H1 (cell line): ENCODE measurements at regions not wholly inside any gene's neighbourhood (a gene's known extent, or its start where the extent isn't known, plus 50 kb on each side); places are given as distances from the start of the nearest gene placed in this dataset.

Experiments used
- CTCF ChIA-PET: fragments of 300-600 bp; sonication (Branson Sonifier 250); formaldehyde crosslinking; loops from one replicate; lab custom pipeline; 2021; ENCODE audit not compliant: partially characterized antibody; lab: Charles Lee
- POLR2A ChIA-PET: fragments of 300-600 bp; sonication (Branson Sonifier 250); formaldehyde crosslinking; loops from one replicate; lab custom pipeline; 2021; ENCODE audit warnings: inconsistent platforms; ENCODE audit not compliant: partially characterized antibody; lab: Charles Lee
- DNase-seq, 2 experiments: peaks; one replicate each; pipeline versions ENCODE4 v3.0.0 to v3.0.0-alpha.2; 2010 to 2022; ENCODE audit warnings: low spot score in 2 of 2, low read depth in 1 of 2, mixed read lengths in 1 of 2
- FAIRE-seq: peaks from 2 replicates; lab custom pipeline; 2011; peaks lifted over from hg19 to GRCh38; lab: Jason Lieb, UNC
- H2AFZ ChIP-seq: 2 replicates; pipeline ENCODE4 v1.8.1; 2012; ENCODE audit warnings: low read length, inconsistent platforms
- H2AK5ac ChIP-seq: 2 replicates; pipeline ENCODE4 v1.6.1; 2013; ENCODE audit warnings: low read depth, low read length
- H2BK120ac ChIP-seq: replicated peaks from 2 replicates; pipeline ENCODE3; 2013; ENCODE audit warnings: low read depth, low read length, inconsistent platforms
- H2BK12ac ChIP-seq: 2 replicates; pipeline ENCODE4 v1.6.1; 2013; ENCODE audit warnings: low read depth, low read length
- H2BK15ac ChIP-seq: 2 replicates; pipeline ENCODE4 v1.6.1; 2013; ENCODE audit warnings: low read length
- H2BK20ac ChIP-seq: 2 replicates; pipeline ENCODE4 v1.6.1; 2013; ENCODE audit warnings: low read length
- H2BK5ac ChIP-seq: 2 replicates; pipeline ENCODE4 v1.6.1; 2013; ENCODE audit warnings: low read depth, low read length
- H3K14ac ChIP-seq: 2 replicates; pipeline ENCODE4 v1.6.1; 2013; ENCODE audit warnings: inconsistent platforms; ENCODE audit not compliant: insufficient read length
- H3K18ac ChIP-seq: 2 replicates; pipeline ENCODE4 v1.6.1; 2013; ENCODE audit warnings: low read length; ENCODE audit errors: extremely low read depth
- H3K23ac ChIP-seq: 2 replicates; pipeline ENCODE4 v1.6.1; 2013; ENCODE audit warnings: inconsistent platforms; ENCODE audit not compliant: insufficient read length
- H3K23me2 ChIP-seq: 2 replicates; pipeline ENCODE4 v1.6.1; 2013; ENCODE audit warnings: low read depth, low read length
- H3K27ac ChIP-seq: 2 replicates; pipeline ENCODE4 v1.6.1; 2011; ENCODE audit warnings: low read depth, low read length, inconsistent platforms
- H3K27me3 ChIP-seq, 4 experiments: replicated peaks in 1 of 4; 1 replicate in 1 of 4; 2 replicates in 3 of 4; pipeline versions ENCODE4 v1.6.1 to v1.8.1; 2011 to 2013; ENCODE audit warnings: low read length in 3 of 4, mild to moderate bottlenecking in 3 of 4, inconsistent platforms in 2 of 4, mixed read lengths in 2 of 4, moderate library complexity in 1 of 4; ENCODE audit not compliant: control insufficient read depth in 3 of 4, insufficient read depth in 3 of 4; ENCODE audit errors: extremely low read depth in 1 of 4
- H3K36me3 ChIP-seq, 4 experiments: 2 replicates each; pipeline versions ENCODE4 v1.6.1 to v1.8.1; 2011 to 2013; ENCODE audit warnings: mild to moderate bottlenecking in 4 of 4, low read length in 3 of 4, moderate library complexity in 2 of 4, control low read depth in 1 of 4, inconsistent platforms in 1 of 4; ENCODE audit not compliant: insufficient read depth in 4 of 4, control insufficient read depth in 2 of 4
- H3K4ac ChIP-seq: replicated peaks from 2 replicates; pipeline ENCODE3; 2013; ENCODE audit warnings: low read length, low read depth, mixed read lengths, inconsistent platforms; ENCODE audit not compliant: insufficient read length
- H3K4me1 ChIP-seq, 4 experiments: replicated peaks in 1 of 4; 1 replicate in 1 of 4; 2 replicates in 3 of 4; pipeline versions ENCODE4 v1.6.1 to v1.8.1; 2011 to 2013; ENCODE audit warnings: low read length in 3 of 4, inconsistent platforms in 2 of 4, mixed read lengths in 1 of 4; ENCODE audit not compliant: insufficient read depth in 4 of 4, control insufficient read depth in 3 of 4
- H3K4me2 ChIP-seq, 2 experiments: 2 replicates each; pipeline versions ENCODE4 v1.6.1 to v1.8.1; 2011 to 2013; ENCODE audit warnings: low read depth in 2 of 2, low read length in 2 of 2, control low read depth in 1 of 2, inconsistent platforms in 1 of 2, mild to moderate bottlenecking in 1 of 2; ENCODE audit not compliant: insufficient read depth in 1 of 2
- H3K4me3 ChIP-seq, 4 experiments: fragments of 200-600, 300-600 bp in 1 of 4; sonication (generic), shearing (Covaris generic), sonication (Bioruptor Twin) in 1 of 4; 2 replicates each; pipeline versions ENCODE4 v1.5.1 to v1.8.1; 2011 to 2016; ENCODE audit warnings: low read length in 4 of 4, low read depth in 3 of 4, control low read depth in 2 of 4, inconsistent platforms in 2 of 4, mild to moderate bottlenecking in 2 of 4, mixed read lengths in 1 of 4, moderate library complexity in 1 of 4; ENCODE audit not compliant: insufficient read depth in 2 of 4; ENCODE audit errors: extremely low read depth in 1 of 4
- H3K56ac ChIP-seq: replicated peaks from 2 replicates; pipeline ENCODE3; 2013; ENCODE audit warnings: low read depth, mild to moderate bottlenecking, mixed read lengths, low read length, inconsistent platforms; ENCODE audit not compliant: insufficient read length
- H3K79me1 ChIP-seq: 2 replicates; pipeline ENCODE4 v1.6.1; 2013; ENCODE audit warnings: low read depth, low read length, control low read depth
- H3K79me2 ChIP-seq, 2 experiments: 2 replicates each; pipeline versions ENCODE4 v1.6.1 to v1.8.1; 2012 to 2013; ENCODE audit warnings: low read length in 2 of 2, mild to moderate bottlenecking in 2 of 2, inconsistent platforms in 1 of 2; ENCODE audit not compliant: insufficient read depth in 2 of 2, control insufficient read depth in 1 of 2
- H3K9ac ChIP-seq, 4 experiments: replicated peaks in 1 of 4; 1 replicate in 1 of 4; 2 replicates in 3 of 4; pipeline versions ENCODE4 v1.6.1 to v1.8.1; 2011 to 2013; ENCODE audit warnings: low read depth in 3 of 4, low read length in 3 of 4, control low read depth in 2 of 4, mild to moderate bottlenecking in 2 of 4, moderate library complexity in 2 of 4, inconsistent platforms in 1 of 4; ENCODE audit errors: extremely low read depth in 1 of 4
- H3K9me3 ChIP-seq, 2 experiments: 2 replicates each; pipeline versions ENCODE4 v1.6.1 to v1.8.1; 2012 to 2013; ENCODE audit warnings: mild to moderate bottlenecking in 2 of 2, moderate library complexity in 2 of 2, control low read depth in 1 of 2, inconsistent platforms in 1 of 2, low read depth in 1 of 2, low read length in 1 of 2, mixed read lengths in 1 of 2; ENCODE audit not compliant: insufficient read depth in 2 of 2
- H4K20me1 ChIP-seq, 2 experiments: replicated peaks in 1 of 2; 2 replicates each; pipeline versions ENCODE3 to v1.8.1; 2011 to 2013; ENCODE audit warnings: inconsistent platforms in 2 of 2, low read length in 2 of 2, mild to moderate bottlenecking in 1 of 2; ENCODE audit not compliant: insufficient read depth in 2 of 2, control insufficient read depth in 1 of 2
- H4K5ac ChIP-seq: 2 replicates; pipeline ENCODE4 v1.6.1; 2013; ENCODE audit warnings: low read length, low read depth, mixed read lengths, inconsistent platforms; ENCODE audit not compliant: insufficient read length
- H4K8ac ChIP-seq: 2 replicates; pipeline ENCODE4 v1.8.0; 2013; ENCODE audit warnings: mild to moderate bottlenecking, moderate library complexity, low read length, inconsistent platforms; ENCODE audit not compliant: insufficient read depth; ENCODE audit errors: extremely low read depth
- H4K91ac ChIP-seq: replicated peaks from 2 replicates; pipeline ENCODE3; 2013; ENCODE audit warnings: low read length, mixed read lengths, inconsistent platforms; ENCODE audit not compliant: insufficient read length
- RXRA ChIP-seq: IDR thresholded peaks from 2 replicates; pipeline ENCODE4 v1.6.1; 2011; ENCODE audit warnings: low read depth, mild to moderate bottlenecking, low read length, moderate library complexity; ENCODE audit not compliant: insufficient read depth
- YY1 ChIP-seq: IDR thresholded peaks from 2 replicates; pipeline ENCODE4 v1.6.1; 2011; ENCODE audit warnings: low read depth, mild to moderate bottlenecking, low read length
- WGBS, 2 experiments: shearing (Covaris generic) in 1 of 2; methylation state at CpG; one replicate each; pipeline versions ENCODE4 v1.1.6 to v1.1.7; 2013 to 2015; ENCODE audit warnings: low lambda C conversion rate in 2 of 2, mixed read lengths in 2 of 2, inconsistent platforms in 1 of 2, low coverage in 1 of 2, missing lambda C conversion rate in 1 of 2; ENCODE audit not compliant: insufficient replicate concordance in 2 of 2, insufficient coverage in 1 of 2, insufficient read length in 1 of 2; ENCODE audit errors: extremely low coverage in 1 of 2, missing lambda C conversion rate in 1 of 2; 5-methylcytosine and 5-hydroxymethylcytosine counted together

- H3K23me2 ChIP-seq: no peaks in the 10 kb centered on the region; the same call in 1 of the 2 replicates
- ChIA-PET POLR2A (no interaction called here), CTCF (no interaction called here)
- WGBS, 2 experiments: 85% methylated on average over 1 of the region's 1 CpG; no CpG with 5 or more reads in 1 of the 2 experiments
- no peak overlapping the region for H3K14ac ChIP-seq
- H2AK5ac ChIP-seq: no peak overlapping the region
- no peak overlapping the region for H3K27ac ChIP-seq
- no peaks in the 10 kb centered on the region for H3K79me1 ChIP-seq
- no peak overlapping the region for H4K5ac ChIP-seq
- no peak overlapping the region for H3K18ac ChIP-seq
- no peak overlapping the region for H3K9ac ChIP-seq
- DNase-seq: no peak
- H2BK12ac ChIP-seq: no peak overlapping the region
- H2AFZ ChIP-seq: no peak overlapping the region
- H2BK15ac ChIP-seq: no peak overlapping the region
- no peak overlapping the region for H3K56ac ChIP-seq
- no peaks in the 10 kb centered on the region for H3K36me3 ChIP-seq
- no peaks in the 10 kb centered on the region for H3K4me1 ChIP-seq
- H2BK5ac ChIP-seq: no peak overlapping the region
- no peak overlapping the region for H4K8ac ChIP-seq
- H3K4ac ChIP-seq: no peak overlapping the region
- FAIRE-seq: no peak
- no peaks in the 10 kb centered on the region for H3K79me2 ChIP-seq
- no peaks in the 10 kb centered on the region for H4K20me1 ChIP-seq
- H3K4me3 ChIP-seq: no peak overlapping the region
- no peak overlapping the region for H2BK120ac ChIP-seq
- H2BK20ac ChIP-seq: no peak overlapping the region
- H3K23ac ChIP-seq: no peak overlapping the region
- no peaks in the 10 kb centered on the region for H3K27me3 ChIP-seq
- H3K9me3 ChIP-seq: no peaks in the 10 kb centered on the region
- no peak overlapping the region for H3K4me2 ChIP-seq
- no peak overlapping the region for H4K91ac ChIP-seq
- TF ChIP-seq YY1: no peak
- TF ChIP-seq RXRA: no peak
Observed at GRCh38 chr12:87246726-87247125, 782.5 kb downstream of the C12orf50 start.
